Sigmoid colon (tissue), 3 donors: ENCODE measurements at regions not wholly inside any gene's neighbourhood (a gene's known extent, or its start where the extent isn't known, plus 50 kb on each side); places are given as distances from the start of the nearest gene placed in this dataset.

Experiments used
- POLR2A ChIP-seq, 2 donors: fragments of 450-650 bp; IDR thresholded peaks; one replicate each; pipeline ENCODE4 v1.6.1; 2016; ENCODE audit warnings: antibody characterized with exemption in 2 of 2, mild to moderate bottlenecking in 2 of 2, moderate library complexity in 2 of 2
- TF ChIP-seq, protein P1 (sequence below), 4 experiments: fragments of 450-650 bp in 3 of 4; fragments of 200-600 bp in 1 of 4; IDR thresholded peaks; one replicate each; pipeline ENCODE4 v1.5.1; 2016 to 2019; ENCODE audit warnings: antibody characterized with exemption in 4 of 4, mild to moderate bottlenecking in 3 of 4, moderate library complexity in 2 of 4

DNA sequence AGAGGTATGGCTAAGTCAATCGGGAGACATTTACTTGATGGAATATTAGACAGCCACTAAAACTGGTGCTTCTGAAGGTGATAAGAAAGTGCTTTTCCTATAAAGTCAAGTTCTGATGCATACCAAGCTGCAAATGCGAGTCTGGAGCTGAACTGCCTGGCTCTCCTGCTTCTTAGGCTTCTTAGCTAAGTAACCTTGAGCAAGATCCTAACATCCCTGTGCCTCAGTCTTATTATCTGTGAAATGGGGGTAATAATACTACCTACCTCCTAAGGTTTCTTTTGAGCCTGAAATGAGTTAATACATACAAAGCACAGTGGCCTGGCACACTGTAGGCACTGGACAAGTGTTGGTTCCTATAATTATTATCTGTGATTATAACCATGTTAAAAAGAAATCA lies 64.5 kb downstream of the ZIC5 start:
- TF ChIP-seq POLR2A (IDR thresholded peaks at IDR 0.05), result no peak
- TF ChIP-seq, protein P1, sequence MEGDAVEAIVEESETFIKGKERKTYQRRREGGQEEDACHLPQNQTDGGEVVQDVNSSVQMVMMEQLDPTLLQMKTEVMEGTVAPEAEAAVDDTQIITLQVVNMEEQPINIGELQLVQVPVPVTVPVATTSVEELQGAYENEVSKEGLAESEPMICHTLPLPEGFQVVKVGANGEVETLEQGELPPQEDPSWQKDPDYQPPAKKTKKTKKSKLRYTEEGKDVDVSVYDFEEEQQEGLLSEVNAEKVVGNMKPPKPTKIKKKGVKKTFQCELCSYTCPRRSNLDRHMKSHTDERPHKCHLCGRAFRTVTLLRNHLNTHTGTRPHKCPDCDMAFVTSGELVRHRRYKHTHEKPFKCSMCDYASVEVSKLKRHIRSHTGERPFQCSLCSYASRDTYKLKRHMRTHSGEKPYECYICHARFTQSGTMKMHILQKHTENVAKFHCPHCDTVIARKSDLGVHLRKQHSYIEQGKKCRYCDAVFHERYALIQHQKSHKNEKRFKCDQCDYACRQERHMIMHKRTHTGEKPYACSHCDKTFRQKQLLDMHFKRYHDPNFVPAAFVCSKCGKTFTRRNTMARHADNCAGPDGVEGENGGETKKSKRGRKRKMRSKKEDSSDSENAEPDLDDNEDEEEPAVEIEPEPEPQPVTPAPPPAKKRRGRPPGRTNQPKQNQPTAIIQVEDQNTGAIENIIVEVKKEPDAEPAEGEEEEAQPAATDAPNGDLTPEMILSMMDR (IDR thresholded peaks at IDR 0.05), result no peak
